Mesothelial cell of epicardium (in vitro differentiated cells): ENCODE measurements at regions not wholly inside any gene's neighbourhood (a gene's known extent, or its start where the extent isn't known, plus 50 kb on each side); places are given as distances from the start of the nearest gene placed in this dataset.

Source experiments
- DNase-seq, 2 experiments: peaks; one replicate each; pipeline ENCODE4 v3.0.0; 2021; ENCODE audit warnings: low spot score in 2 of 2; ENCODE audit not compliant: unreplicated experiment in 2 of 2
- H3K27ac Mint-ChIP-seq: 2 replicates; pipeline ENCODE4 v1.8.0; 2021; ENCODE audit warnings: mixed read lengths
- H3K27me3 Mint-ChIP-seq: 2 replicates; pipeline ENCODE4 v1.8.0; 2021; ENCODE audit warnings: low read depth, mixed read lengths
- H3K36me3 Mint-ChIP-seq: 2 replicates; pipeline ENCODE4 v1.8.0; 2021; ENCODE audit warnings: mixed read lengths
- H3K4me1 Mint-ChIP-seq: 2 replicates; pipeline ENCODE4 v1.8.0; 2021; ENCODE audit warnings: mixed read lengths
- H3K4me3 Mint-ChIP-seq: 2 replicates; pipeline ENCODE4 v1.8.0; 2021; ENCODE audit warnings: mild to moderate bottlenecking, moderate library complexity, mixed read lengths
- H3K9me3 Mint-ChIP-seq: 2 replicates; pipeline ENCODE4 v1.8.0; 2021; ENCODE audit warnings: mixed read lengths
- TF ChIP-seq, protein P1 (sequence below): fragments of 200-600 bp; sonication (generic); IDR thresholded peaks from one replicate; pipeline ENCODE4 v1.5.0; 2021; ENCODE audit warnings: antibody characterized with exemption; ENCODE audit not compliant: unreplicated experiment

DNA sequence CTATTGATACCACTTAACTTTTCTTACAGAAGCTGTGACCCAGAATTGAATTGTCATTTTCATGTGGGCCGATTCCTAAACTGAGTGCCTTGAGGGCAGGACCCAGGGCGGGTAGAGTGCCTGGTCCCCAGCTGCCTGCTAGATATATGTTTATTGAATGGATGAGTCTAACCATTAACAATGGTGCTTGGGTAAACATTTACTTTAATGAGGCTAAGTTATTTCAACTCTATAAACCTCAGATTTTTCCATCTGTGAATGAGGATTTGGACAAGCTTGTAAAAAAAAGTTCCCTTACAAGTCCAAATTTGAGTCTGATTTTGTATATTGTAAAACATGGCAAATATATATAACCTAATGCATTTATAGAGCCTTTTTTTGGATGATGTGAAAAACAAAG, 181.8 kb upstream of the ELL2 start:
- DNase-seq, result no peak
- H3K9me3 Mint-ChIP-seq, result no peaks in the 10 kb centered on the region
- no peak overlapping the region for H3K27ac Mint-ChIP-seq
- H3K4me3 Mint-ChIP-seq, result no peak overlapping the region
- H3K27me3 Mint-ChIP-seq, result no peaks in the 10 kb centered on the region
- peaks cover 4% of the 10 kb centered on the region for H3K4me1 Mint-ChIP-seq
- H3K36me3 Mint-ChIP-seq, result no peaks in the 10 kb centered on the region
- TF ChIP-seq, protein P1, sequence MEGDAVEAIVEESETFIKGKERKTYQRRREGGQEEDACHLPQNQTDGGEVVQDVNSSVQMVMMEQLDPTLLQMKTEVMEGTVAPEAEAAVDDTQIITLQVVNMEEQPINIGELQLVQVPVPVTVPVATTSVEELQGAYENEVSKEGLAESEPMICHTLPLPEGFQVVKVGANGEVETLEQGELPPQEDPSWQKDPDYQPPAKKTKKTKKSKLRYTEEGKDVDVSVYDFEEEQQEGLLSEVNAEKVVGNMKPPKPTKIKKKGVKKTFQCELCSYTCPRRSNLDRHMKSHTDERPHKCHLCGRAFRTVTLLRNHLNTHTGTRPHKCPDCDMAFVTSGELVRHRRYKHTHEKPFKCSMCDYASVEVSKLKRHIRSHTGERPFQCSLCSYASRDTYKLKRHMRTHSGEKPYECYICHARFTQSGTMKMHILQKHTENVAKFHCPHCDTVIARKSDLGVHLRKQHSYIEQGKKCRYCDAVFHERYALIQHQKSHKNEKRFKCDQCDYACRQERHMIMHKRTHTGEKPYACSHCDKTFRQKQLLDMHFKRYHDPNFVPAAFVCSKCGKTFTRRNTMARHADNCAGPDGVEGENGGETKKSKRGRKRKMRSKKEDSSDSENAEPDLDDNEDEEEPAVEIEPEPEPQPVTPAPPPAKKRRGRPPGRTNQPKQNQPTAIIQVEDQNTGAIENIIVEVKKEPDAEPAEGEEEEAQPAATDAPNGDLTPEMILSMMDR, result no peak

DNA sequence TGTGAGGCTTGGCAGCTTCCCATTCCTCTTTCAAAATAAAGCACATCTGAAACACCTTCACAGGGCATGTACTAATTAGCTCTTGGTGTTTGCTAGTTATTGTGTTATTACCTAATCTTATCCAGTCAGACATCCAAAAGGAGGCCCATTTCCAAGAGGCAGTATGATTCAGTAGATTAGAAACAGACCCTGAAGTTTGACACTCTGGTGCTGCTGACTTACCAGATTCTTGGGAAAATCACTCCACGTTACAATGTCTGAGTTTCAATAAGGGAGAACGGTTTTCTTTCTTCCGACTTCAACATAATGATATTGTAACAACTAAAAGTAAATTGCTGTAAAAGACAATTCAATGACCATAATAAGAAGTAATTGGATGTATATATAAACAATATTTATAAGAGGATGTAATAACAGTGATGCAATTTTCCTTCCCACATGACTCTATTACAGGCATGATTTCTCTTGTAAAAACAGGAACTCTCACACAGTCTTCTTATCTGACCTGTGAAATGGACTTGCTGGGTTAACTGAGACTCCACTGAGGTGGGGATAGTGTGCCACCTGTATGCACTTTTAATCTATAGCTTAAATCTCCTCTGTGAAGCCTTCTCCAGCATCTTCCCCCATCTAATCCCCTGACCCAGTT, 181.3 kb upstream of the ELL2 start:
- no peak overlapping the region for H3K27ac Mint-ChIP-seq
- TF ChIP-seq, protein P1, result no peak
- no peaks in the 10 kb centered on the region for H3K9me3 Mint-ChIP-seq
- H3K36me3 Mint-ChIP-seq, result no peaks in the 10 kb centered on the region
- H3K27me3 Mint-ChIP-seq, result no peaks in the 10 kb centered on the region
- peaks cover 4% of the 10 kb centered on the region for H3K4me1 Mint-ChIP-seq
- no peak overlapping the region for H3K4me3 Mint-ChIP-seq
- DNase-seq, result no peak

DNA sequence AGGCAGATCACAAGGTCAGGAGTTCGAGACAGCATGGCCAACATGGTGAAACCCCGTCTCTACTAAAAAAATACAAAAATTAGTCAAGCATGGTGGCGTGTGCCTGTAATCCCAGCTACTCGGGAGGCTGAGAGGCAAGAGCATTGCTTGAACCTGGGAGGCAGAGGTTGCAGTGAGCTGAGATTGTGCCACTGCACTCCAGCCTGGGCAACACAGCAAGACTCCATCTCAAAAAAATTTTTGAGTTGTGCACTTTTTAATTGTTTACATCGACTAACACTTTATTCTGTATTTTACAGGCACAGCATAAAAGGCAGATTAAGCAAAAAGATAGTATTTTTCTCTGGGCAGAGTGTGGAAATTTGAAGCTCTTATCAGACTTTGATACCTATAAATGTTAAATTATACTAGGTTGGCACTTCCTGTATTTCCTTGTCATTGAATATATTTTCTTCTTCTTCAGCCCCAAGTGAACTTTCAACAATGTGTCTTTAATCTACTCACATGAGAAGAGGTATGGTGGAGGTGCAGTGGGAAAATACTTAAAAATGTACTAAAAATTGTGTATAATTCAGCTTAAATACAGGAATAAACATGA, 180.6 kb upstream of the ELL2 start:
- no peaks in the 10 kb centered on the region for H3K9me3 Mint-ChIP-seq
- TF ChIP-seq, protein P1, result no peak
- DNase-seq, result no peak

DNA sequence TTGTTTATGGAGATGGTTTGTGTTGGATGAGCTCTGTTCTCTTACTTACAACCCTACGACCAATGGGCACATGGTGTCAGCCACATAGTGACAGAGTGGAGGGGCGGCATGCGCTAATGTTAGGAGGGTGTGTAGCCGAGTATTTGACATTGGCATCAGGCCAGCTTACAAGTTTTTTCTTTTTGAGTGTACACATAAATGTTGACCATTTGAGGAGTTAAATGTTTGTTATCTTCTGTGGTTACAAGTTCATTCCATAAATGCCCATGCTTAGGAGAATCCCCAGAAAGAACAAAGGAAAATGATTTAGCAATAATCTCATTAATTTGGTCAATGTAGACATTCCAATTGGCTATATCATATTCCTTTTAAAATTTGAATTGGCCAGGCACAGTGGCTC, 180.1 kb upstream of the ELL2 start:
- Mint-ChIP-seq H3K4me1 (peaks cover 4% of the 10 kb centered on the region), H3K27me3 (no peaks in the 10 kb centered on the region), H3K9me3 (no peaks in the 10 kb centered on the region), H3K4me3 (no peak overlapping the region), H3K27ac (no peak overlapping the region), H3K36me3 (no peaks in the 10 kb centered on the region)
- no peak for DNase-seq
- TF ChIP-seq, protein P1, result no peak

More for the DNA sequence above, 180.6 kb upstream of the ELL2 start:
- Mint-ChIP-seq H3K4me1 (peaks cover 4% of the 10 kb centered on the region), H3K36me3 (no peaks in the 10 kb centered on the region), H3K27me3 (no peaks in the 10 kb centered on the region), H3K4me3 (no peak overlapping the region), H3K27ac (no peak overlapping the region)

DNA sequence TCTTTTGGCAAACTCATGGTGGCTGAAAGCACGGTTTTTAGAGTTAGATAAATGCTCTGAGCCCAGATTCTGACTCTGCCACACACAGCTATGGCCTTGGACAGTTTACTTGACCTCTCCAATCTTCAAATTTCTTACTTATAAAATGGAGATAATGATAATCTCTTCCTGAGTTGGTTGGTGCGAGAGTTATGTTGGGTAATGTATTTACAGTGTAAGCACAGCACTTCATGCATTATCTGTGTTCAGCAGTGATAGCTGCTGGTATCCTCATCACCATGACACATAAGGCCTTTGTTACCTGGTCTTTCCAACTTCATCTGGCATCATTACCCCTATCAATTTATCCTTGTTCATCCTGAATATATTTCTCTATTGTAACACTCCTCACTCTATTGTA, 178.8 kb upstream of the ELL2 start:
- Mint-ChIP-seq H3K27ac (no peak overlapping the region), H3K4me3 (no peak overlapping the region), H3K4me1 (peaks cover 4% of the 10 kb centered on the region), H3K27me3 (no peaks in the 10 kb centered on the region), H3K9me3 (no peaks in the 10 kb centered on the region), H3K36me3 (no peaks in the 10 kb centered on the region)
- TF ChIP-seq, protein P1, result no peak
- DNase-seq, result no peak
